Ovary (tissue), 3 donors: ENCODE measurements at regions not wholly inside any gene's neighbourhood (a gene's known extent, or its start where the extent isn't known, plus 50 kb on each side); places are given as distances from the start of the nearest gene placed in this dataset.

ENCODE experiments used
- CTCF ChIP-seq, 3 donors: fragments of 450-650 bp in 2 of 3; fragments of 200-600 bp in 1 of 3; IDR thresholded peaks; one replicate each; pipeline versions ENCODE4 v1.5.1 to v1.8.0; 2016 to 2022; ENCODE audit warnings: antibody characterized with exemption in 3 of 3, mild to moderate bottlenecking in 1 of 3
- EP300 ChIP-seq: sonication (generic); formaldehyde crosslinking; IDR thresholded peaks from one replicate; pipeline ENCODE4 v1.6.1; 2017; ENCODE audit warnings: antibody characterized with exemption
- POLR2A ChIP-seq: fragments of 450-650 bp; IDR thresholded peaks from one replicate; pipeline ENCODE4 v1.6.1; 2017; ENCODE audit warnings: antibody characterized with exemption, mild to moderate bottlenecking, moderate library complexity
- donor health status: DM: no; HTN: no; CAD: no.

DNA sequence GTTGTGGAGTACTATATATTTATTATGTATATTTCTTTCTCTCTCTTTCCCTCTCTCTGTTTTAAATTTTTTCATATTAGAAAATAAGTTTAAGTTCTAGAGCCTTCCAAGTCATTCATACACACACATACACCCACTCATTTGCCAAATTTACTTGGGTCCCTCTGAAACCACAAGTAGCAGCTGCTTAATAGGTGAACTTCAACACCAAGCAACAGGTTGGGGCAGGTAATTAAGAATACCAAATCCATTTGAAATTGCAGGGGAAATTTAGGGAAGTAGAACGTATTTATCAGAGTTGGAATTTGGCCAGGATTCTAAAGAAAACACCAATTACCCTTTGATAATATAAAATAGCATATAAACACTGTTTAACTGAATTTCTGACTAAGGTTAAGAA, 75.0 kb upstream of the RBBP8 start:
- no peak for TF ChIP-seq CTCF (IDR thresholded peaks at IDR 0.05)
- no peak for TF ChIP-seq POLR2A
- TF ChIP-seq EP300: no peak
